Gastrocnemius medialis (tissue), 4 donors: ENCODE measurements at regions not wholly inside any gene's neighbourhood (a gene's known extent, or its start where the extent isn't known, plus 50 kb on each side); places are given as distances from the start of the nearest gene placed in this dataset.

Experiments used
- POLR2A ChIP-seq, 2 donors: fragments of 450-650 bp; IDR thresholded peaks; one replicate each; pipeline ENCODE4 v1.6.1; 2017; ENCODE audit warnings: antibody characterized with exemption in 2 of 2, mild to moderate bottlenecking in 2 of 2, moderate library complexity in 2 of 2
- TF ChIP-seq, protein P1 (sequence below), 5 experiments: fragments of 450-650 bp in 3 of 5; fragments of 200-600 bp in 2 of 5; sonication (generic) in 2 of 5; IDR thresholded peaks in 4 of 5; conservative IDR thresholded peaks in 1 of 5; 1 replicate in 4 of 5; 2 replicates in 1 of 5; pipeline ENCODE4 v1.5.1; 2016 to 2019; ENCODE audit warnings: antibody characterized with exemption in 5 of 5, mild to moderate bottlenecking in 3 of 5, moderate library complexity in 3 of 5

- TF ChIP-seq POLR2A (IDR thresholded peaks at IDR 0.05), result no peak
- TF ChIP-seq, protein P1, sequence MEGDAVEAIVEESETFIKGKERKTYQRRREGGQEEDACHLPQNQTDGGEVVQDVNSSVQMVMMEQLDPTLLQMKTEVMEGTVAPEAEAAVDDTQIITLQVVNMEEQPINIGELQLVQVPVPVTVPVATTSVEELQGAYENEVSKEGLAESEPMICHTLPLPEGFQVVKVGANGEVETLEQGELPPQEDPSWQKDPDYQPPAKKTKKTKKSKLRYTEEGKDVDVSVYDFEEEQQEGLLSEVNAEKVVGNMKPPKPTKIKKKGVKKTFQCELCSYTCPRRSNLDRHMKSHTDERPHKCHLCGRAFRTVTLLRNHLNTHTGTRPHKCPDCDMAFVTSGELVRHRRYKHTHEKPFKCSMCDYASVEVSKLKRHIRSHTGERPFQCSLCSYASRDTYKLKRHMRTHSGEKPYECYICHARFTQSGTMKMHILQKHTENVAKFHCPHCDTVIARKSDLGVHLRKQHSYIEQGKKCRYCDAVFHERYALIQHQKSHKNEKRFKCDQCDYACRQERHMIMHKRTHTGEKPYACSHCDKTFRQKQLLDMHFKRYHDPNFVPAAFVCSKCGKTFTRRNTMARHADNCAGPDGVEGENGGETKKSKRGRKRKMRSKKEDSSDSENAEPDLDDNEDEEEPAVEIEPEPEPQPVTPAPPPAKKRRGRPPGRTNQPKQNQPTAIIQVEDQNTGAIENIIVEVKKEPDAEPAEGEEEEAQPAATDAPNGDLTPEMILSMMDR (IDR thresholded peaks at IDR 0.05 in 4 of 5, conservative IDR thresholded peaks at IDR 0.05 in 1 of 5), result no peak
Measured at GRCh38 chr15:52975941-52976449, 185.9 kb upstream of the ONECUT1 start.
